Vagina (tissue), 2 donors: ENCODE measurements at regions not wholly inside any gene's neighbourhood (a gene's known extent, or its start where the extent isn't known, plus 50 kb on each side); places are given as distances from the start of the nearest gene placed in this dataset.

Experiments used
- DNase-seq, 2 donors: peaks; one replicate each; pipeline ENCODE4 v3.0.0-alpha.2; 2017; ENCODE audit errors: extremely low spot score in 2 of 2
- H3K27ac ChIP-seq: fragments of 200-600 bp; sonication (generic); one replicate; pipeline ENCODE4 v1.5.1; 2019
- H3K27me3 ChIP-seq: fragments of 200-600 bp; sonication (generic); one replicate; pipeline ENCODE4 v1.5.1; 2019
- H3K36me3 ChIP-seq, 2 donors: fragments of 200-600 bp; sonication (generic); one replicate each; pipeline ENCODE4 v1.5.1; 2017 to 2019
- H3K4me1 ChIP-seq: fragments of 200-600 bp; sonication (generic); one replicate; pipeline ENCODE4 v1.5.1; 2019
- H3K4me3 ChIP-seq, 2 donors: fragments of 200-600 bp; sonication (generic); 1 replicate in 1 of 2; 2 replicates in 1 of 2; pipeline ENCODE4 v1.5.1; 2016 to 2019
- H3K9me3 ChIP-seq: fragments of 200-600 bp; sonication (generic); one replicate; pipeline ENCODE4 v1.5.1; 2019
- POLR2A ChIP-seq, 2 donors: fragments of 450-650 bp; IDR thresholded peaks; one replicate each; pipeline ENCODE4 v1.6.1; 2017; ENCODE audit warnings: antibody characterized with exemption in 2 of 2, mild to moderate bottlenecking in 2 of 2, moderate library complexity in 2 of 2
- POLR2AphosphoS5 ChIP-seq, 2 donors: sonication (generic); formaldehyde crosslinking; IDR thresholded peaks; one replicate each; pipeline ENCODE4 v1.9.0; 2017; ENCODE audit warnings: antibody characterized with exemption in 2 of 2, mild to moderate bottlenecking in 2 of 2, low read depth in 1 of 2; ENCODE audit not compliant: insufficient read depth in 1 of 2
- intact Hi-C: fragments of 100-400 bp; cut with DNase I; formaldehyde crosslinking; loops from one replicate; pipeline ENCODE4 v1.15.1; 2023
- TF ChIP-seq, protein P1 (sequence below), 3 experiments: fragments of 450-650 bp in 2 of 3; fragments of 200-600 bp in 1 of 3; sonication (generic) in 1 of 3; IDR thresholded peaks; one replicate each; pipeline ENCODE4 v1.5.1; 2017 to 2019; ENCODE audit warnings: antibody characterized with exemption in 3 of 3, mild to moderate bottlenecking in 2 of 3, moderate library complexity in 2 of 3

DNA sequence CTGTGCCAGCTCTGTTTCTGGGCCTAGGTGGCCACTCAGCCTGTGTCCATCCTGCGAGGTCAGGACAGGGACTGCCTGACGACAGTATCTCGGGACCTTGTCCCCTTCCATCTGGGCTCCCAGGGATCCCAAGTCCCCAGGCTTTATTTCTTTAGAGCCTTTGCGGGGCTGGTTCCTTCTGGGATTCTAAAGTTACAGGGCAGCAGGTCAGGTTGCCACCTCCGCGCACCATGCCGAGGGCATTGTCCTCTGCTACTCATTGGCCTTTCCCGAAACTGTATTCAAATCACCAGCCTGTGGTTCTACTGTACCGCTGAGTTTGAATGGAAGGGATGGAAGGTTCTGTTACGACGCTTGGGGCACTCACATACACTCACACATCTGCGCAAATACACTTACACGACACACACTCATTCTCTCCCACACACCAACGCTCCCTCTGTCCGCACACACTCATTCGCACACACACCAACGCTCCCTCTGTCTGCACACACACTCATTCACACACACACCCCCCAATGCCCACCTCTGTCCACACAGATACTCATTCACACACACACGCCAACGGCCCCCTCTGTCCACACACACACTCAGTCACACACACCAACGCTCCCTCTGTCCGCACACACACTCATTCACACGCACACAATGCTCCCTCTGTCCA, 59.8 kb upstream of the THBS2 start:
- intact Hi-C loops = no loop called here
- Histone ChIP-seq H3K9me3 (no peaks in the 10 kb centered on the region), H3K4me1 (no peaks in the 10 kb centered on the region), H3K27ac (no peak overlapping the region), H3K36me3 (no peaks in the 10 kb centered on the region), H3K4me3 (no peak overlapping the region), H3K27me3 (no peaks in the 10 kb centered on the region)
- no peak for DNase-seq
- TF ChIP-seq POLR2AphosphoS5 (IDR thresholded peaks at IDR 0.05; ENCODE audit: insufficient read depth in 1 of 2, low read depth in 1 of 2) (no peak), POLR2A (IDR thresholded peaks at IDR 0.05) (no peak)
- TF ChIP-seq, protein P1, sequence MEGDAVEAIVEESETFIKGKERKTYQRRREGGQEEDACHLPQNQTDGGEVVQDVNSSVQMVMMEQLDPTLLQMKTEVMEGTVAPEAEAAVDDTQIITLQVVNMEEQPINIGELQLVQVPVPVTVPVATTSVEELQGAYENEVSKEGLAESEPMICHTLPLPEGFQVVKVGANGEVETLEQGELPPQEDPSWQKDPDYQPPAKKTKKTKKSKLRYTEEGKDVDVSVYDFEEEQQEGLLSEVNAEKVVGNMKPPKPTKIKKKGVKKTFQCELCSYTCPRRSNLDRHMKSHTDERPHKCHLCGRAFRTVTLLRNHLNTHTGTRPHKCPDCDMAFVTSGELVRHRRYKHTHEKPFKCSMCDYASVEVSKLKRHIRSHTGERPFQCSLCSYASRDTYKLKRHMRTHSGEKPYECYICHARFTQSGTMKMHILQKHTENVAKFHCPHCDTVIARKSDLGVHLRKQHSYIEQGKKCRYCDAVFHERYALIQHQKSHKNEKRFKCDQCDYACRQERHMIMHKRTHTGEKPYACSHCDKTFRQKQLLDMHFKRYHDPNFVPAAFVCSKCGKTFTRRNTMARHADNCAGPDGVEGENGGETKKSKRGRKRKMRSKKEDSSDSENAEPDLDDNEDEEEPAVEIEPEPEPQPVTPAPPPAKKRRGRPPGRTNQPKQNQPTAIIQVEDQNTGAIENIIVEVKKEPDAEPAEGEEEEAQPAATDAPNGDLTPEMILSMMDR (IDR thresholded peaks at IDR 0.05) = no peak

DNA sequence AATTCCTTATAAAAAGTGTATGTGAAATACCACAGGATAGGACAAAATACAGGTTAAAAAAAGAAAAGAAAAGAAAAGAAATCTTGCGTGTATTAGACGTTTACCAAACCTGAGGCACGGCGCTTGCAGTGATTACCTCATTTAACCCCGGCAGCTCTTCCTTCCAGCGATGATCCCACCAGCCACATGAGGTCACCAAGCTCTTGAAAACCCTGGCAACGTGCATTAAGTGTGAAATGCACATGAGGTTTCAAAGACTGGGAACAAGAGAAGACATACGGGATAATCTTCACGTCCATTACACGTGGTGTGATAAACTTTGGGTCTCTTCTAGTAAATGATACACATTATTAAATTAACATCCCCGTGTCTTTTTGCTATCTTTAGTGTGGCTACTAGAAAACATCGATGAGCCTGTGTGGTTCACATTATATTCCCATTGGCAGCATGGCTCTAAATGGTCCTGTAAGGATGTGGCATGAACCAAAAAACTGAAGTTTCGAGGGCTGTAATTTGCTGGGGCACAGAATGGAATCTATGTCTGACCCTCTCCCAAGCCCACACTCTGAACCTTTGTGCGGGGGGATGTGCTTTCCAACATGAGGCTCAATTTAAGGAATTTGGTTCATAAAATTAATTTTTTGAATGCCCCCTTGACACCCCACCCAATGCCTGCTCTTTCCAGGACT, 59.2 kb upstream of the THBS2 start:
- DNase-seq = no peak
- Histone ChIP-seq H3K27me3 (no peaks in the 10 kb centered on the region), H3K4me3 (no peak overlapping the region), H3K36me3 (no peaks in the 10 kb centered on the region), H3K9me3 (no peaks in the 10 kb centered on the region), H3K4me1 (no peaks in the 10 kb centered on the region), H3K27ac (no peak overlapping the region)
- intact Hi-C loops = no loop called here
- no peak for TF ChIP-seq POLR2AphosphoS5 (IDR thresholded peaks at IDR 0.05; ENCODE audit: insufficient read depth in 1 of 2, low read depth in 1 of 2)
- TF ChIP-seq, protein P1 (IDR thresholded peaks at IDR 0.05) = no peak
- TF ChIP-seq POLR2A (IDR thresholded peaks at IDR 0.05) = no peak

DNA sequence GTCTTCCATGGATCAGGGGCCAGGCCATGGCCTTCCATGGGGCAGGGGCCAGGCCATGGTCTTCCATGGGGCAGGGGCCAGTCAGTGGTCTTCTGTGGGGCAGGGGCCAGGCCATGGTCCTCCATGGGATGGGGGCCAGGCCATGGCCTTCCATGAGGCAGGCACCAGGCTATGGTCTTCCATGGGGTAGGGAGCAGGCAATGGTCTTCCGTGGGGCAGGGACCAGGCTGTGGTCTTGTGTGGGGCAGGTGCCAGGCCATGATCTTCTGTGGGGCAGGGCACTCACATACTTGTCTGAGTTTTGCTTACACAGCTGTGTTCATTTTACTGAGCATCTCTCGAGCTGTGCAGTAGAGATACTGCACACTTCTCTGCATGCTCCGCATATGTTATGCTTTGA, 57.3 kb upstream of the THBS2 start:
- H3K27ac ChIP-seq = no peak overlapping the region
- no peaks in the 10 kb centered on the region for H3K27me3 ChIP-seq
- DNase-seq = no peak
- H3K9me3 ChIP-seq = no peaks in the 10 kb centered on the region
- H3K4me1 ChIP-seq = no peaks in the 10 kb centered on the region
- intact Hi-C loops = no loop called here
- no peak overlapping the region for H3K4me3 ChIP-seq
- no peak for TF ChIP-seq POLR2AphosphoS5 (IDR thresholded peaks at IDR 0.05; ENCODE audit: insufficient read depth in 1 of 2, low read depth in 1 of 2)
- TF ChIP-seq POLR2A (IDR thresholded peaks at IDR 0.05) = no peak
- TF ChIP-seq, protein P1 (IDR thresholded peaks at IDR 0.05) = no peak
- H3K36me3 ChIP-seq = no peaks in the 10 kb centered on the region
